Keratinocyte (primary cell): ENCODE measurements at regions not wholly inside any gene's neighbourhood (a gene's known extent, or its start where the extent isn't known, plus 50 kb on each side); places are given as distances from the start of the nearest gene placed in this dataset.

Source experiments
- DNase-seq: peaks from one replicate; pipeline ENCODE4 v3.0.0-alpha.2; 2011; ENCODE audit warnings: low read depth, missing footprints, low spot score
- FAIRE-seq: peaks from 2 replicates; lab custom pipeline; 2011; peaks lifted over from hg19 to GRCh38; lab: Jason Lieb, UNC
- H2AFZ ChIP-seq: 2 replicates; pipeline ENCODE4 v1.6.0; 2012; ENCODE audit warnings: low read length, control low read depth, inconsistent platforms; ENCODE audit not compliant: control insufficient read depth
- H3K27ac ChIP-seq: 2 replicates; pipeline ENCODE4 v1.5.1; 2011; ENCODE audit warnings: low read length; ENCODE audit not compliant: control insufficient read depth, insufficient read depth
- H3K27me3 ChIP-seq: 3 replicates; pipeline ENCODE4 v1.6.0; 2011; ENCODE audit warnings: low read length; ENCODE audit not compliant: control insufficient read depth, insufficient read depth; ENCODE audit errors: extremely low read depth
- H3K36me3 ChIP-seq, 2 experiments: 2 replicates in 1 of 2; 3 replicates in 1 of 2; pipeline ENCODE4 v1.5.1; 2011; ENCODE audit warnings: low read length in 2 of 2, mild to moderate bottlenecking in 1 of 2; ENCODE audit not compliant: control insufficient read depth in 2 of 2, insufficient read depth in 2 of 2; ENCODE audit errors: extremely low read depth in 1 of 2
- H3K4me1 ChIP-seq: 3 replicates; pipeline ENCODE4 v1.5.1; 2011; ENCODE audit warnings: low read length; ENCODE audit not compliant: control insufficient read depth, insufficient read depth; ENCODE audit errors: extremely low read depth
- H3K4me2 ChIP-seq: 3 replicates; pipeline ENCODE4 v1.6.0; 2011; ENCODE audit warnings: low read depth, low read length; ENCODE audit not compliant: control insufficient read depth, insufficient read depth; ENCODE audit errors: extremely low read depth
- H3K4me3 ChIP-seq, 3 experiments: fragments of 200-600 bp in 1 of 3; sonication (generic) in 1 of 3; 2 replicates in 2 of 3; 3 replicates in 1 of 3; pipeline ENCODE4 v1.5.1; 2011 to 2016; ENCODE audit warnings: low read length in 3 of 3, mild to moderate bottlenecking in 3 of 3, control low read depth in 2 of 3, inconsistent platforms in 1 of 3, low read depth in 1 of 3, mixed read lengths in 1 of 3, mixed run types in 1 of 3, moderate library complexity in 1 of 3; ENCODE audit not compliant: control insufficient read depth in 2 of 3, insufficient read depth in 2 of 3; ENCODE audit errors: extremely low read depth in 1 of 3
- H3K79me2 ChIP-seq: 2 replicates; pipeline ENCODE4 v1.6.0; 2012; ENCODE audit warnings: low read length; ENCODE audit not compliant: control insufficient read depth, insufficient read depth
- H3K9ac ChIP-seq: 3 replicates; pipeline ENCODE4 v1.6.0; 2011; ENCODE audit warnings: low read length; ENCODE audit not compliant: control insufficient read depth, insufficient read depth; ENCODE audit errors: extremely low read depth
- H3K9me1 ChIP-seq: 3 replicates; pipeline ENCODE4 v1.6.0; 2011; ENCODE audit warnings: low read length; ENCODE audit not compliant: control insufficient read depth, insufficient read depth; ENCODE audit errors: extremely low read depth
- H3K9me3 ChIP-seq: 2 replicates; pipeline ENCODE4 v1.5.1; 2012; ENCODE audit warnings: low read depth, low read length; ENCODE audit not compliant: control insufficient read depth
- H4K20me1 ChIP-seq: 3 replicates; pipeline ENCODE4 v1.6.0; 2011; ENCODE audit warnings: low read length; ENCODE audit not compliant: control insufficient read depth, insufficient read depth; ENCODE audit errors: extremely low read depth
- EZH2 ChIP-seq: IDR thresholded peaks from one replicate; pipeline ENCODE4 v1.6.1; 2012; ENCODE audit warnings: inconsistent platforms, mild to moderate bottlenecking, low read length, moderate library complexity
- dilution Hi-C: fragments of 300-500 bp; cut with MboI; formaldehyde crosslinking; loops from one replicate; pipeline ENCODE4 v1.7.0; 2020; ENCODE audit warnings: low sequenced_read_pairs; ENCODE audit not compliant: extremely low pct_ligation_motif_present
- TF ChIP-seq, protein P1 (sequence below), 3 experiments: IDR thresholded peaks in 1 of 3; conservative IDR thresholded peaks in 1 of 3; optimal IDR thresholded peaks in 1 of 3; 2 replicates in 2 of 3; 3 replicates in 1 of 3; pipeline versions ENCODE3 to v1.5.1; 2011; ENCODE audit warnings: low read length in 3 of 3, mild to moderate bottlenecking in 3 of 3, moderate library complexity in 2 of 3, control low read depth in 1 of 3, inconsistent platforms in 1 of 3; ENCODE audit not compliant: insufficient read depth in 2 of 3; ENCODE audit errors: extremely low read depth in 1 of 3

DNA sequence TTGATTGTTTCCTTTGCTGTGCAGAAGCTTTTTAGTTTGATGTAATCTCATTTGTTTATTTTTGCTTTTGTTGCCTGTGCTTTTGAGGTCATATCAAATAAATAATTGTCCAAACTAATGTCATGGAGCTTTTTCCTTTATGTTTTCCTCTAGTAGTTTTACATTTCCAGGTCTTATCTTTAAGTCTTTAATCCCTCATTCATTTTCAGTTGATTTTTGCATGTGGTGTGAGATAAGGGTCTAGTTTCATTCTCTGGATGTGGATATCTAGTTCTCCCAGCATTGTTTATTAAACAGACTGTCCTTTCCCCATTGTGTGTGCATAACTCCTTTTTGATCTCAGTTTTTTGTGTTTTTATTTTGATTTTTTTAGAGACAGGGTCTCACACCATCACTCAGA lies 179.1 kb upstream of the STK26 start:
- Histone ChIP-seq H3K4me3 (no peak overlapping the region), H3K36me3 (no peaks in the 10 kb centered on the region), H3K9me3 (no peaks in the 10 kb centered on the region), H3K79me2 (no peaks in the 10 kb centered on the region), H4K20me1 (no peaks in the 10 kb centered on the region), H3K27me3 (no peaks in the 10 kb centered on the region), H3K9me1 (no peaks in the 10 kb centered on the region), H3K9ac (no peak overlapping the region), H3K4me2 (no peak overlapping the region), H3K4me1 (no peaks in the 10 kb centered on the region), H3K27ac (no peak overlapping the region), H2AFZ (no peak overlapping the region)
- dilution Hi-C loops = no loop called here
- FAIRE-seq (no peak), DNase-seq (no peak)
- TF ChIP-seq EZH2 = no peak
- TF ChIP-seq, protein P1, sequence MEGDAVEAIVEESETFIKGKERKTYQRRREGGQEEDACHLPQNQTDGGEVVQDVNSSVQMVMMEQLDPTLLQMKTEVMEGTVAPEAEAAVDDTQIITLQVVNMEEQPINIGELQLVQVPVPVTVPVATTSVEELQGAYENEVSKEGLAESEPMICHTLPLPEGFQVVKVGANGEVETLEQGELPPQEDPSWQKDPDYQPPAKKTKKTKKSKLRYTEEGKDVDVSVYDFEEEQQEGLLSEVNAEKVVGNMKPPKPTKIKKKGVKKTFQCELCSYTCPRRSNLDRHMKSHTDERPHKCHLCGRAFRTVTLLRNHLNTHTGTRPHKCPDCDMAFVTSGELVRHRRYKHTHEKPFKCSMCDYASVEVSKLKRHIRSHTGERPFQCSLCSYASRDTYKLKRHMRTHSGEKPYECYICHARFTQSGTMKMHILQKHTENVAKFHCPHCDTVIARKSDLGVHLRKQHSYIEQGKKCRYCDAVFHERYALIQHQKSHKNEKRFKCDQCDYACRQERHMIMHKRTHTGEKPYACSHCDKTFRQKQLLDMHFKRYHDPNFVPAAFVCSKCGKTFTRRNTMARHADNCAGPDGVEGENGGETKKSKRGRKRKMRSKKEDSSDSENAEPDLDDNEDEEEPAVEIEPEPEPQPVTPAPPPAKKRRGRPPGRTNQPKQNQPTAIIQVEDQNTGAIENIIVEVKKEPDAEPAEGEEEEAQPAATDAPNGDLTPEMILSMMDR (optimal IDR thresholded peaks at IDR 0.05 in 1 of 3, IDR thresholded peaks at IDR 0.05 in 1 of 3, conservative IDR thresholded peaks at IDR 0.05 in 1 of 3; ENCODE audit: extremely low read depth in 1 of 3, insufficient read depth in 2 of 3, low read length in 3 of 3) = no peak

DNA sequence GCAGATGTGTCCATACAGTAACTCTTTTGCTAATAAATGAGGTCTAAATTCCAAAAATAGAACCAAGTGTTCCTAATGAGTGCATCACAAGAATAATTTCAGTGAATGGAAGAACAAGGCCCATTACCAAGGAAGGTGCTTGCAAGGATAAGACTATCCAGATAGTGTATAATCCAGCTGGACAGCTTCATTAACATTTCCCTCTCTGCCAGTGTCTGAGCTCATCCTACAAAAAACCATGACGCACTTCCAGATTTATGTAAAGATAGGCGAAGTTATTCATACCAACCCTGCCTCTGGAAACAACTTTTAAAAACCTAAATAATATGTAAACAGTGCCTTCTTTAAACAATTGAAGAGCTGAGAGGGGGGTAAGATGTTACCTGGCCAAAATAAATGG lies 177.9 kb upstream of the STK26 start:
- Histone ChIP-seq H3K4me3 (no peak overlapping the region), H2AFZ (no peak overlapping the region), H3K9ac (no peak overlapping the region), H3K27ac (no peak overlapping the region), H3K4me2 (no peak overlapping the region), H3K9me3 (no peaks in the 10 kb centered on the region), H3K4me1 (no peaks in the 10 kb centered on the region), H3K79me2 (no peaks in the 10 kb centered on the region), H3K27me3 (no peaks in the 10 kb centered on the region), H3K9me1 (no peaks in the 10 kb centered on the region), H4K20me1 (no peaks in the 10 kb centered on the region), H3K36me3 (no peaks in the 10 kb centered on the region)
- DNase-seq = no peak
- FAIRE-seq = no peak
- dilution Hi-C loops = no loop called here
- no peak for TF ChIP-seq EZH2
- TF ChIP-seq, protein P1 (optimal IDR thresholded peaks at IDR 0.05 in 1 of 3, IDR thresholded peaks at IDR 0.05 in 1 of 3, conservative IDR thresholded peaks at IDR 0.05 in 1 of 3; ENCODE audit: extremely low read depth in 1 of 3, insufficient read depth in 2 of 3, low read length in 3 of 3) = no peak
